Mammary epithelial cell (primary cell): ENCODE measurements at regions not wholly inside any gene's neighbourhood (a gene's known extent, or its start where the extent isn't known, plus 50 kb on each side); places are given as distances from the start of the nearest gene placed in this dataset.

Experiments used
- EZH2 ChIP-seq: IDR thresholded peaks from 2 replicates; pipeline ENCODE4 v1.6.1; 2012; ENCODE audit warnings: low read length, inconsistent platforms, borderline replicate concordance
- TF ChIP-seq, protein P1 (sequence below), 2 donors: IDR thresholded peaks in 1 of 2; conservative IDR thresholded peaks in 1 of 2; 2 replicates each; pipeline ENCODE4 v1.5.1; 2011 to 2012; ENCODE audit warnings: inconsistent platforms in 2 of 2, low read length in 2 of 2, mild to moderate bottlenecking in 2 of 2, control low read depth in 1 of 2, low read depth in 1 of 2; ENCODE audit not compliant: insufficient read depth in 1 of 2; ENCODE audit errors: extremely low read depth in 1 of 2

- TF ChIP-seq, protein P1, sequence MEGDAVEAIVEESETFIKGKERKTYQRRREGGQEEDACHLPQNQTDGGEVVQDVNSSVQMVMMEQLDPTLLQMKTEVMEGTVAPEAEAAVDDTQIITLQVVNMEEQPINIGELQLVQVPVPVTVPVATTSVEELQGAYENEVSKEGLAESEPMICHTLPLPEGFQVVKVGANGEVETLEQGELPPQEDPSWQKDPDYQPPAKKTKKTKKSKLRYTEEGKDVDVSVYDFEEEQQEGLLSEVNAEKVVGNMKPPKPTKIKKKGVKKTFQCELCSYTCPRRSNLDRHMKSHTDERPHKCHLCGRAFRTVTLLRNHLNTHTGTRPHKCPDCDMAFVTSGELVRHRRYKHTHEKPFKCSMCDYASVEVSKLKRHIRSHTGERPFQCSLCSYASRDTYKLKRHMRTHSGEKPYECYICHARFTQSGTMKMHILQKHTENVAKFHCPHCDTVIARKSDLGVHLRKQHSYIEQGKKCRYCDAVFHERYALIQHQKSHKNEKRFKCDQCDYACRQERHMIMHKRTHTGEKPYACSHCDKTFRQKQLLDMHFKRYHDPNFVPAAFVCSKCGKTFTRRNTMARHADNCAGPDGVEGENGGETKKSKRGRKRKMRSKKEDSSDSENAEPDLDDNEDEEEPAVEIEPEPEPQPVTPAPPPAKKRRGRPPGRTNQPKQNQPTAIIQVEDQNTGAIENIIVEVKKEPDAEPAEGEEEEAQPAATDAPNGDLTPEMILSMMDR (conservative IDR thresholded peaks at IDR 0.05 in 1 of 2, IDR thresholded peaks at IDR 0.05 in 1 of 2; ENCODE audit: extremely low read depth in 1 of 2, insufficient read depth in 1 of 2, low read depth in 1 of 2, low read length in 2 of 2): no peak
- no peak for TF ChIP-seq EZH2
Observed at GRCh38 chr14:87494010-87494409, 499.0 kb downstream of the GALC start.
